ENCODE measurements at regions not wholly inside any gene's neighbourhood (a gene's known extent, or its start where the extent isn't known, plus 50 kb on each side); places are given as distances from the start of the nearest gene placed in this dataset.

DNA sequence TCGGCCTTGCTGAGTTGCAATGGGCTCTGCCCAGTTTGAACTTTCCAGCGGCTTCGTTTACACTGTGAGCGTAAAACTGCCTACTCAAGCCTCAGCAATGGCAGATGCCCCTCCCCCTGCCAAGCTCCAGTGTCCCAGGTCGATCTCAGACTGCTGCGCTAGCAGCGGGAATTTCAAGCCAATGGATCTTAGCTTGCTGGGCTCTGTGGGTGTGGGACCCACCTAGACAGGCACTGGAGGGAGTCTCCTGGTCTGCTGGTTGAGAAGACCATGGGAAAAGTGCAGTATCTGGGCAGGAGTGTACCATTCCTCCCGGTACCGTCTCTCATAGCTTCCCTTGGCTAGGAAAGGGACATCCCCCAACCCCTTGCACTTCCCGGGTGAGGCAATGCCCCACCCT lies 88.2 kb downstream of the KLHL28 start:
- CTCF ChIA-PET, result no interaction called here
- Histone ChIP-seq H3K4me3 (ENCODE audit: low read depth, low read length) (peak overlapping the region; percentile 14; the same call in 1 of the 2 replicates), H3K27me3 (replicated peaks; ENCODE audit: control insufficient read depth, insufficient read depth, low read length) (no peaks in the 10 kb centered on the region), H3K4me1 (no peaks in the 10 kb centered on the region), H3K9me3 (no peaks in the 10 kb centered on the region), H3K36me3 (ENCODE audit: control insufficient read depth, insufficient read depth, low read length) (no peaks in the 10 kb centered on the region)
- no peak overlapping the region for H3K27ac Mint-ChIP-seq (ENCODE audit: unreplicated experiment)
- DNase-seq, result no peak
- no peaks in the 10 kb centered on the region for H3K4me1 Mint-ChIP-seq (ENCODE audit: low read depth, unreplicated experiment)
- H3K9me3 Mint-ChIP-seq (ENCODE audit: unreplicated experiment), result no peaks in the 10 kb centered on the region
- intact Hi-C loops (cut with micrococcal nuclease; ENCODE audit: unreplicated experiment), result no loop called here
- no peak for TF ChIP-seq CTCF (IDR thresholded peaks at IDR 0.05; ENCODE audit: insufficient read depth in 1 of 2, low read depth in 1 of 2, low read length in 1 of 2, severe bottlenecking in 1 of 2, unreplicated experiment in 1 of 2)
- no peaks in the 10 kb centered on the region for H3K36me3 Mint-ChIP-seq (ENCODE audit: insufficient read depth, unreplicated experiment)
- BruUV-seq (replicated peaks), result no TSS peak
- POLR2A ChIA-PET, result no interaction called here
- H3K4me3 Mint-ChIP-seq (ENCODE audit: unreplicated experiment), result peak overlapping the region; percentile 62
- peaks cover 5% of the 10 kb centered on the region for H3K27me3 Mint-ChIP-seq (ENCODE audit: insufficient read depth, unreplicated experiment)

DNA sequence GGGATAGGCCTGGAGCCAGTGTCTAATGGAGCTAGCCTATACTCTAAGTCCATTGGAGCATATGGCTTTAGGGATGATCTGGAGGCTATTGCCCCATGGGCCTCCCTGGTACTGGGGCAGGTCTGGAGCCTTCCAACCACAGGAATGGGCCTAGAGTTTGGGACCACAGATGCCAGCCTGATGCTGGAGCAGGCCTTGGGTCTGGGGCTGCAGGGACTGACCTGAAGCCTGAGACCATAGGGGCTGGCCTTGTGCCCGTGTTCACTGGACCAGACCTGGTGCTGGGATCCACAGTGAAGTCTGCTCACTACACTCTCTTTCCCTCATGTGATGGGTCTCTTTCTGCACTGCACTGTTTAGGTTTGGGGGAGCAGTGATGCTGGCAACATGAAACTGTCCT lies 95.0 kb downstream of the KLHL28 start:
- no peak overlapping the region for H3K4me3 ChIP-seq (ENCODE audit: low read depth, low read length)
- no peaks in the 10 kb centered on the region for H3K36me3 ChIP-seq (ENCODE audit: control insufficient read depth, insufficient read depth, low read length)
- Mint-ChIP-seq H3K4me1 (ENCODE audit: low read depth, unreplicated experiment) (peaks cover 6% of the 10 kb centered on the region), H3K27me3 (ENCODE audit: insufficient read depth, unreplicated experiment) (no peaks in the 10 kb centered on the region), H3K27ac (ENCODE audit: unreplicated experiment) (no peak overlapping the region), H3K36me3 (ENCODE audit: insufficient read depth, unreplicated experiment) (no peaks in the 10 kb centered on the region), H3K4me3 (ENCODE audit: unreplicated experiment) (no peak overlapping the region), H3K9me3 (ENCODE audit: unreplicated experiment) (peaks cover 9% of the 10 kb centered on the region)
- H3K9me3 ChIP-seq, result no peaks in the 10 kb centered on the region
- intact Hi-C loops (cut with micrococcal nuclease; ENCODE audit: unreplicated experiment), result no loop called here
- BruUV-seq (replicated peaks), result no TSS peak
- TF ChIP-seq CTCF (IDR thresholded peaks at IDR 0.05; ENCODE audit: insufficient read depth in 1 of 2, low read depth in 1 of 2, low read length in 1 of 2, severe bottlenecking in 1 of 2, unreplicated experiment in 1 of 2), result no peak
- ChIA-PET CTCF (no interaction called here), POLR2A (no interaction called here)
- DNase-seq, result no peak
- H3K27me3 ChIP-seq (replicated peaks; ENCODE audit: control insufficient read depth, insufficient read depth, low read length), result no peaks in the 10 kb centered on the region
- H3K4me1 ChIP-seq, result no peaks in the 10 kb centered on the region

GRCh38 chr14:44866322-44866721 lies 95.4 kb downstream of the KLHL28 start:
- POLR2A ChIA-PET, result no interaction called here
- intact Hi-C loops (cut with micrococcal nuclease; ENCODE audit: unreplicated experiment), result no loop called here
- CTCF ChIA-PET, result no interaction called here

More at GRCh38 chr14:44866322-44866721, 95.4 kb downstream of the KLHL28 start:
- Histone ChIP-seq H3K36me3 (ENCODE audit: control insufficient read depth, insufficient read depth, low read length) (no peaks in the 10 kb centered on the region), H3K4me3 (ENCODE audit: low read depth, low read length) (no peak overlapping the region), H3K4me1 (no peaks in the 10 kb centered on the region), H3K9me3 (no peaks in the 10 kb centered on the region), H3K27me3 (replicated peaks; ENCODE audit: control insufficient read depth, insufficient read depth, low read length) (no peaks in the 10 kb centered on the region)
- DNase-seq, result no peak
- Mint-ChIP-seq H3K4me3 (ENCODE audit: unreplicated experiment) (no peak overlapping the region), H3K4me1 (ENCODE audit: low read depth, unreplicated experiment) (peaks cover 6% of the 10 kb centered on the region), H3K27me3 (ENCODE audit: insufficient read depth, unreplicated experiment) (no peaks in the 10 kb centered on the region), H3K36me3 (ENCODE audit: insufficient read depth, unreplicated experiment) (no peaks in the 10 kb centered on the region), H3K9me3 (ENCODE audit: unreplicated experiment) (peaks cover 9% of the 10 kb centered on the region), H3K27ac (ENCODE audit: unreplicated experiment) (no peak overlapping the region)
- no TSS peak for BruUV-seq (replicated peaks)
- no peak for TF ChIP-seq CTCF (IDR thresholded peaks at IDR 0.05; ENCODE audit: insufficient read depth in 1 of 2, low read depth in 1 of 2, low read length in 1 of 2, severe bottlenecking in 1 of 2, unreplicated experiment in 1 of 2)
